Right hindlimb (tissue), 1 donor: ENCODE measurements at regions not wholly inside any gene's neighbourhood (a gene's known extent, or its start where the extent isn't known, plus 50 kb on each side); places are given as distances from the start of the nearest gene placed in this dataset.

Experiments used
- DNase-seq: peaks from one replicate; pipeline ENCODE4 v3.0.0-alpha.2; 2018

- no peak for DNase-seq
Observed at GRCh38 chr6:26149240-26149639, 62.0 kb downstream of the HFE start.

- no peak for DNase-seq
Observed at GRCh38 chr6:26152226-26153101, 65.2 kb downstream of the HFE start.

GRCh38 chr6:26155061-26155930, 68.1 kb downstream of the HFE start:
- DNase-seq = peak; percentile 63

- DNase-seq = peak; percentile 96
Observed at GRCh38 chr6:26156105-26156849, 69.0 kb downstream of the HFE start.

- DNase-seq = peak; percentile 84
Observed at GRCh38 chr6:26156850-26157250, 69.6 kb downstream of the HFE start.

- DNase-seq = peak; percentile 93
Observed at GRCh38 chr6:26157251-26158075, 70.2 kb downstream of the HFE start.

- no peak for DNase-seq
Observed at GRCh38 chr6:26158076-26158580, 70.9 kb downstream of the HFE start.

GRCh38 chr6:26158581-26159356, 71.5 kb downstream of the HFE start:
- DNase-seq = peak; percentile 73

GRCh38 chr6:26159357-26160273, 72.4 kb downstream of the HFE start:
- DNase-seq = peak; percentile 57

- DNase-seq = no peak
Observed at GRCh38 chr6:26161322-26161721, 74.1 kb downstream of the HFE start.

- no peak for DNase-seq
Observed at GRCh38 chr6:26162399-26162798, 75.2 kb downstream of the HFE start.

GRCh38 chr6:26163427-26164119, 76.3 kb downstream of the HFE start:
- no peak for DNase-seq

GRCh38 chr6:26164120-26164505, 76.9 kb downstream of the HFE start:
- no peak for DNase-seq

- DNase-seq = no peak
Observed at GRCh38 chr6:26165261-26165790, 78.1 kb downstream of the HFE start.

- no peak for DNase-seq
Observed at GRCh38 chr6:26170181-26170580, 83.0 kb downstream of the HFE start.

GRCh38 chr6:26170951-26171841, 84.0 kb downstream of the HFE start:
- DNase-seq = no peak

GRCh38 chr6:26172608-26172968, 85.4 kb downstream of the HFE start:
- DNase-seq = peak; percentile 50

- DNase-seq = no peak
Observed at GRCh38 chr6:26173836-26174145, 86.6 kb downstream of the HFE start.
